ENCODE measurements at regions not wholly inside any gene's neighbourhood (a gene's known extent, or its start where the extent isn't known, plus 50 kb on each side); places are given as distances from the start of the nearest gene placed in this dataset.

- no peak for TF ChIP-seq SUZ12 (IDR thresholded peaks at IDR 0.05; ENCODE audit: extremely low read depth, insufficient read depth, insufficient read length)
- TF ChIP-seq ZNF274 (IDR thresholded peaks at IDR 0.05; ENCODE audit: low read depth, low read length), result no peak
- TF ChIP-seq YY1 (IDR thresholded peaks at IDR 0.05; ENCODE audit: insufficient read depth, insufficient read length), result no peak
Observed at GRCh38 chr6:141562186-141562811, 570.4 kb upstream of the GJE1 start.
